ENCODE measurements at regions not wholly inside any gene's neighbourhood (a gene's known extent, or its start where the extent isn't known, plus 50 kb on each side); places are given as distances from the start of the nearest gene placed in this dataset.

- H3K9me2 ChIP-seq (replicated peaks; ENCODE audit: insufficient read depth, low read length): no peaks in the 10 kb centered on the region
- no peaks in the 10 kb centered on the region for H3K79me2 ChIP-seq (ENCODE audit: low read length)
- no peaks in the 10 kb centered on the region for H3K4me1 ChIP-seq (ENCODE audit: low read length)
- H2AFZ ChIP-seq (ENCODE audit: low read length): no peak overlapping the region
- no peak overlapping the region for H3K4me3 ChIP-seq (ENCODE audit: low read length)
- H3K9me3 ChIP-seq (replicated peaks; ENCODE audit: insufficient read depth, low read length): no peaks in the 10 kb centered on the region
- no peaks in the 10 kb centered on the region for H3K36me3 ChIP-seq (replicated peaks; ENCODE audit: insufficient read depth, low read length)
- H3F3A ChIP-seq (ENCODE audit: insufficient read depth, low read length): no peaks in the 10 kb centered on the region
- no peaks in the 10 kb centered on the region for H4K20me1 ChIP-seq (ENCODE audit: insufficient read depth, low read length)
- H3K27me3 ChIP-seq (replicated peaks; ENCODE audit: insufficient read depth, low read length): no peaks in the 10 kb centered on the region
- DNase-seq: no peak
- TF ChIP-seq EZH2phosphoT487 (IDR thresholded peaks at IDR 0.05; ENCODE audit: low read length): no peak
- TF ChIP-seq EZH2 (optimal IDR thresholded peaks at IDR 0.05; ENCODE audit: low read depth, low read length): no peak
- TF ChIP-seq CTCF (IDR thresholded peaks at IDR 0.05; ENCODE audit: low read length): no peak
- H3K9ac ChIP-seq (ENCODE audit: low read length): no peak overlapping the region
- H3K27ac ChIP-seq (ENCODE audit: low read length): no peak overlapping the region
- no peak overlapping the region for H3K4me2 ChIP-seq (ENCODE audit: low read depth, low read length)
Measured at GRCh38 chr22:47240116-47240515, 477.7 kb downstream of the TBC1D22A start.

GRCh38 chr22:47239474-47239860, 477.0 kb downstream of the TBC1D22A start:
- no peak for DNase-seq

GRCh38 chr22:47238690-47239473, 476.4 kb downstream of the TBC1D22A start:
- H3K27me3 ChIP-seq (replicated peaks; ENCODE audit: insufficient read depth, low read length): no peaks in the 10 kb centered on the region
- no peak overlapping the region for H3K4me2 ChIP-seq (ENCODE audit: low read depth, low read length)
- DNase-seq: no peak
- no peak overlapping the region for H3K4me3 ChIP-seq (ENCODE audit: low read length)
- TF ChIP-seq EZH2phosphoT487 (IDR thresholded peaks at IDR 0.05; ENCODE audit: low read length) (no peak), EZH2 (optimal IDR thresholded peaks at IDR 0.05; ENCODE audit: low read depth, low read length) (no peak), CTCF (IDR thresholded peaks at IDR 0.05; ENCODE audit: low read length) (no peak)
- no peak overlapping the region for H3K27ac ChIP-seq (ENCODE audit: low read length)
- no peaks in the 10 kb centered on the region for H4K20me1 ChIP-seq (ENCODE audit: insufficient read depth, low read length)
- no peak overlapping the region for H2AFZ ChIP-seq (ENCODE audit: low read length)
- no peaks in the 10 kb centered on the region for H3K4me1 ChIP-seq (ENCODE audit: low read length)
- H3F3A ChIP-seq (ENCODE audit: insufficient read depth, low read length): no peaks in the 10 kb centered on the region
- no peaks in the 10 kb centered on the region for H3K9me2 ChIP-seq (replicated peaks; ENCODE audit: insufficient read depth, low read length)
- no peak overlapping the region for H3K9ac ChIP-seq (ENCODE audit: low read length)
- H3K9me3 ChIP-seq (replicated peaks; ENCODE audit: insufficient read depth, low read length): no peaks in the 10 kb centered on the region
- H3K36me3 ChIP-seq (replicated peaks; ENCODE audit: insufficient read depth, low read length): no peaks in the 10 kb centered on the region
- no peaks in the 10 kb centered on the region for H3K79me2 ChIP-seq (ENCODE audit: low read length)

More at GRCh38 chr22:47239474-47239860, 477.0 kb downstream of the TBC1D22A start:
- Histone ChIP-seq H3K36me3 (replicated peaks; ENCODE audit: insufficient read depth, low read length) (no peaks in the 10 kb centered on the region), H3K4me3 (ENCODE audit: low read length) (no peak overlapping the region), H3K9ac (ENCODE audit: low read length) (no peak overlapping the region), H3K4me1 (ENCODE audit: low read length) (no peaks in the 10 kb centered on the region), H3K79me2 (ENCODE audit: low read length) (no peaks in the 10 kb centered on the region), H3K9me2 (replicated peaks; ENCODE audit: insufficient read depth, low read length) (no peaks in the 10 kb centered on the region), H3K27ac (ENCODE audit: low read length) (no peak overlapping the region), H4K20me1 (ENCODE audit: insufficient read depth, low read length) (no peaks in the 10 kb centered on the region), H3K9me3 (replicated peaks; ENCODE audit: insufficient read depth, low read length) (no peaks in the 10 kb centered on the region), H3K27me3 (replicated peaks; ENCODE audit: insufficient read depth, low read length) (no peaks in the 10 kb centered on the region), H3F3A (ENCODE audit: insufficient read depth, low read length) (no peaks in the 10 kb centered on the region), H3K4me2 (ENCODE audit: low read depth, low read length) (no peak overlapping the region), H2AFZ (ENCODE audit: low read length) (no peak overlapping the region)
- no peak for TF ChIP-seq CTCF (IDR thresholded peaks at IDR 0.05; ENCODE audit: low read length)
- TF ChIP-seq EZH2phosphoT487 (IDR thresholded peaks at IDR 0.05; ENCODE audit: low read length): no peak
- no peak for TF ChIP-seq EZH2 (optimal IDR thresholded peaks at IDR 0.05; ENCODE audit: low read depth, low read length)

Data from MM.1S (cell line).